Chondrocyte (in vitro differentiated cells): ENCODE measurements at regions not wholly inside any gene's neighbourhood (a gene's known extent, or its start where the extent isn't known, plus 50 kb on each side); places are given as distances from the start of the nearest gene placed in this dataset.

ENCODE experiments used
- DNase-seq: peaks from one replicate; pipeline ENCODE4 v3.0.0; 2021; ENCODE audit warnings: mixed read lengths, low spot score
- H3K27ac Mint-ChIP-seq: one replicate; pipeline ENCODE4 v1.8.0; 2021; ENCODE audit warnings: mild to moderate bottlenecking, moderate library complexity, mixed read lengths; ENCODE audit not compliant: unreplicated experiment
- H3K27me3 Mint-ChIP-seq: 2 replicates; pipeline ENCODE4 v1.8.0; 2021; ENCODE audit warnings: low read depth, mixed read lengths
- H3K36me3 Mint-ChIP-seq: 2 replicates; pipeline ENCODE4 v1.8.0; 2021; ENCODE audit warnings: low read depth, mixed read lengths
- H3K4me1 Mint-ChIP-seq: 2 replicates; pipeline ENCODE4 v1.8.0; 2021; ENCODE audit warnings: low read depth, mild to moderate bottlenecking, mixed read lengths
- H3K4me3 Mint-ChIP-seq: one replicate; pipeline ENCODE4 v1.8.0; 2021; ENCODE audit warnings: mild to moderate bottlenecking, moderate library complexity, mixed read lengths; ENCODE audit not compliant: unreplicated experiment
- H3K9me3 Mint-ChIP-seq: 2 replicates; pipeline ENCODE4 v1.8.0; 2021; ENCODE audit warnings: low read depth, mixed read lengths
- TF ChIP-seq, protein P1 (sequence below): fragments of 200-600 bp; sonication (generic); IDR thresholded peaks from 2 replicates; pipeline ENCODE4 v1.5.0; 2021; ENCODE audit warnings: antibody characterized with exemption, mild to moderate bottlenecking, moderate library complexity

DNA sequence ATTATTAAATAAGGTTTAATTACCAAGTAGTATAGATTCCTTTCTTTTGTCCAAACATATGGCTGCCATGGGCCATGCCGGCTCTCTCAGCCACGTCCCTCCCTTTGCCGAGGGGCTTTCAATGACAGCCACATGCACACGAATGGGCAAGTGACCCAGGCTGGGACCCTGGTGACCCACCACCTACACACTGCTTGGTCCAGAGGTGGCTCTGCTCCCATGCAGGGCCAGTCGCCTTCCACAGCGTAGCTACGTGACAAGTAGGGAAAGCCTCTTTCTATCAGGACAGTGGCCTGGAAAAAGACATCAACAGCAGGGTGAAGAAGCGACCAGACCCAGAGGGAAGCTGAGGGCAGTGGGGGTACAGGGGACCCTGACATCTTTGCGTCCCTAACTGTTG lies 152.8 kb upstream of the CST7 start:
- Mint-ChIP-seq H3K9me3 (no peaks in the 10 kb centered on the region), H3K4me3 (no peak overlapping the region), H3K27me3 (peaks cover 19% of the 10 kb centered on the region), H3K4me1 (peaks cover 20% of the 10 kb centered on the region), H3K27ac (no peak overlapping the region), H3K36me3 (no peaks in the 10 kb centered on the region)
- TF ChIP-seq, protein P1, sequence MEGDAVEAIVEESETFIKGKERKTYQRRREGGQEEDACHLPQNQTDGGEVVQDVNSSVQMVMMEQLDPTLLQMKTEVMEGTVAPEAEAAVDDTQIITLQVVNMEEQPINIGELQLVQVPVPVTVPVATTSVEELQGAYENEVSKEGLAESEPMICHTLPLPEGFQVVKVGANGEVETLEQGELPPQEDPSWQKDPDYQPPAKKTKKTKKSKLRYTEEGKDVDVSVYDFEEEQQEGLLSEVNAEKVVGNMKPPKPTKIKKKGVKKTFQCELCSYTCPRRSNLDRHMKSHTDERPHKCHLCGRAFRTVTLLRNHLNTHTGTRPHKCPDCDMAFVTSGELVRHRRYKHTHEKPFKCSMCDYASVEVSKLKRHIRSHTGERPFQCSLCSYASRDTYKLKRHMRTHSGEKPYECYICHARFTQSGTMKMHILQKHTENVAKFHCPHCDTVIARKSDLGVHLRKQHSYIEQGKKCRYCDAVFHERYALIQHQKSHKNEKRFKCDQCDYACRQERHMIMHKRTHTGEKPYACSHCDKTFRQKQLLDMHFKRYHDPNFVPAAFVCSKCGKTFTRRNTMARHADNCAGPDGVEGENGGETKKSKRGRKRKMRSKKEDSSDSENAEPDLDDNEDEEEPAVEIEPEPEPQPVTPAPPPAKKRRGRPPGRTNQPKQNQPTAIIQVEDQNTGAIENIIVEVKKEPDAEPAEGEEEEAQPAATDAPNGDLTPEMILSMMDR, result no peak
- DNase-seq, result peak; percentile 47

- Mint-ChIP-seq H3K9me3 (no peaks in the 10 kb centered on the region), H3K36me3 (no peaks in the 10 kb centered on the region), H3K4me3 (no peak overlapping the region), H3K4me1 (peaks cover 20% of the 10 kb centered on the region), H3K27me3 (peaks cover 18% of the 10 kb centered on the region), H3K27ac (no peak overlapping the region)
- TF ChIP-seq, protein P1, result no peak
- DNase-seq, result no peak
Measured at GRCh38 chr20:24797113-24797512, 152.0 kb upstream of the CST7 start.

- H3K4me1 Mint-ChIP-seq, result peaks cover 20% of the 10 kb centered on the region
- TF ChIP-seq, protein P1, result no peak
Measured at GRCh38 chr20:24797745-24798655, 151.1 kb upstream of the CST7 start.

GRCh38 chr20:24798930-24799705 lies 150.0 kb upstream of the CST7 start:
- Mint-ChIP-seq H3K36me3 (no peaks in the 10 kb centered on the region), H3K9me3 (no peaks in the 10 kb centered on the region), H3K27ac (peak overlapping the region; percentile 8), H3K27me3 (peaks cover 5% of the 10 kb centered on the region), H3K4me1 (peaks cover 20% of the 10 kb centered on the region), H3K4me3 (no peak overlapping the region)
- peak; percentile 59 for DNase-seq
- TF ChIP-seq, protein P1, result no peak

More at GRCh38 chr20:24797745-24798655, 151.1 kb upstream of the CST7 start:
- peak; percentile 66 for DNase-seq
- H3K27me3 Mint-ChIP-seq, result peaks cover 11% of the 10 kb centered on the region
- H3K36me3 Mint-ChIP-seq, result no peaks in the 10 kb centered on the region
- H3K27ac Mint-ChIP-seq, result no peak overlapping the region
- H3K9me3 Mint-ChIP-seq, result no peaks in the 10 kb centered on the region
- no peak overlapping the region for H3K4me3 Mint-ChIP-seq

DNA sequence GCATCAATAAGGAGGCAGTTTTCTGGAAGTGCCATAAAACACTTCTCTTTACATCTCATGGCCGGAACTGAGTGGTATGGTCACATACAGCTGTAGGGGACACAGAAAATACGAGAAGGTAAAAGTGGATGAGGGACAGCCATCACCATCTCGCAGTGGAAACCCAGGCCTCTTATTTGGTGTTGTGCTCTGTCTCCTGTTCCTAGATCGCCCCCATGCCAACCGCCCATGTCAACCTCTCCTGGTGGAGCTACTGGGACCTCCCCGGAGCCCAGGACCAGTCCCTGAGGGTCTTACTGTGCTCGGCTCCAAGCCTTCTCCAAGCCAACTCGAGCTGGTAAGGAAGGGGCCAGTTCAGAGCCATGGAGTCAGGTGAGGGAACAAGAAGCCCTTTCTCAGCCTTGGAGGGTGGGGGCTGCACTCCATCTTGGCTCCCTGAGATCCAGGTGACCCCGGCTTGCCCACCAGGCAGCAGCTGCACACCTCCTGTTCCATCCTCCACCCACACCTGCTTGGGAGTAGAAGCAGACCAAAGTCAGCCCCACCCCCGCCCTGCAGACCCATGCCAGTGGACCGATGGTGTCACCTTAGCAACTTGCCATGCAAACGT lies 149.0 kb upstream of the CST7 start:
- no peak overlapping the region for H3K4me3 Mint-ChIP-seq
- H3K27ac Mint-ChIP-seq, result no peak overlapping the region
- H3K4me1 Mint-ChIP-seq, result peaks cover 18% of the 10 kb centered on the region
- TF ChIP-seq, protein P1, result no peak
- DNase-seq, result peak; percentile 77
- no peaks in the 10 kb centered on the region for H3K9me3 Mint-ChIP-seq
- H3K27me3 Mint-ChIP-seq, result peaks cover 5% of the 10 kb centered on the region
- no peaks in the 10 kb centered on the region for H3K36me3 Mint-ChIP-seq
